Lower lobe of right lung (tissue), 2 donors: ENCODE measurements at regions not wholly inside any gene's neighbourhood (a gene's known extent, or its start where the extent isn't known, plus 50 kb on each side); places are given as distances from the start of the nearest gene placed in this dataset.
"Not testable (repeated sequence)": the region's sequence is repeated elsewhere in the genome, so short reads cannot be mapped to it uniquely, and the experiment has no call there.

Source experiments
- ATAC-seq, 2 donors: fragments of 200-7000 bp; cut with Tn5 transposase; one replicate each; pipeline ENCODE4 v1.9.1; 2020 to 2022; ENCODE audit warnings: mild to moderate bottlenecking in 2 of 2, moderate library complexity in 2 of 2
- DNase-seq: peaks from one replicate; pipeline ENCODE4 v3.0.0-alpha.2; 2020
- H3K27ac ChIP-seq: fragments of 200-600 bp; one replicate; pipeline ENCODE4 v1.8.0; 2022
- H3K27me3 ChIP-seq: fragments of 200-600 bp; one replicate; pipeline ENCODE4 v1.8.0; 2022; ENCODE audit warnings: low read depth
- H3K36me3 ChIP-seq: fragments of 200-600 bp; one replicate; pipeline ENCODE4 v1.8.0; 2022; ENCODE audit warnings: mild to moderate bottlenecking
- H3K4me1 ChIP-seq: fragments of 200-600 bp; one replicate; pipeline ENCODE4 v1.8.0; 2022
- H3K4me3 ChIP-seq: fragments of 200-600 bp; one replicate; pipeline ENCODE4 v1.8.0; 2022; ENCODE audit warnings: mild to moderate bottlenecking
- H3K9me3 ChIP-seq: fragments of 200-600 bp; one replicate; pipeline ENCODE4 v1.8.0; 2022
- intact Hi-C: fragments of 100-400 bp; cut with DNase I; formaldehyde crosslinking; loops from one replicate; pipeline ENCODE4 v1.11.0; 2022
- TF ChIP-seq, protein P1 (sequence below): fragments of 200-600 bp; IDR thresholded peaks from one replicate; pipeline ENCODE4 v1.8.0; 2022; ENCODE audit warnings: antibody characterized with exemption, mild to moderate bottlenecking
- donor health status: DM: no; HTN: yes; CAD: no; lungs with severe emphysema.

GRCh38 chr5:68115584-68115983 lies 100.0 kb upstream of the PIK3R1 start:
- TF ChIP-seq, protein P1, sequence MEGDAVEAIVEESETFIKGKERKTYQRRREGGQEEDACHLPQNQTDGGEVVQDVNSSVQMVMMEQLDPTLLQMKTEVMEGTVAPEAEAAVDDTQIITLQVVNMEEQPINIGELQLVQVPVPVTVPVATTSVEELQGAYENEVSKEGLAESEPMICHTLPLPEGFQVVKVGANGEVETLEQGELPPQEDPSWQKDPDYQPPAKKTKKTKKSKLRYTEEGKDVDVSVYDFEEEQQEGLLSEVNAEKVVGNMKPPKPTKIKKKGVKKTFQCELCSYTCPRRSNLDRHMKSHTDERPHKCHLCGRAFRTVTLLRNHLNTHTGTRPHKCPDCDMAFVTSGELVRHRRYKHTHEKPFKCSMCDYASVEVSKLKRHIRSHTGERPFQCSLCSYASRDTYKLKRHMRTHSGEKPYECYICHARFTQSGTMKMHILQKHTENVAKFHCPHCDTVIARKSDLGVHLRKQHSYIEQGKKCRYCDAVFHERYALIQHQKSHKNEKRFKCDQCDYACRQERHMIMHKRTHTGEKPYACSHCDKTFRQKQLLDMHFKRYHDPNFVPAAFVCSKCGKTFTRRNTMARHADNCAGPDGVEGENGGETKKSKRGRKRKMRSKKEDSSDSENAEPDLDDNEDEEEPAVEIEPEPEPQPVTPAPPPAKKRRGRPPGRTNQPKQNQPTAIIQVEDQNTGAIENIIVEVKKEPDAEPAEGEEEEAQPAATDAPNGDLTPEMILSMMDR, result no peak
- no peak overlapping the region for H3K4me3 ChIP-seq
- H3K27me3 ChIP-seq, result no peaks in the 10 kb centered on the region
- H3K9me3 ChIP-seq, result no peaks in the 10 kb centered on the region
- no peaks in the 10 kb centered on the region for H3K4me1 ChIP-seq
- no peak for ATAC-seq
- intact Hi-C loops, result no loop called here
- no peak overlapping the region for H3K27ac ChIP-seq
- DNase-seq, result no peak
- no peaks in the 10 kb centered on the region for H3K36me3 ChIP-seq

DNA sequence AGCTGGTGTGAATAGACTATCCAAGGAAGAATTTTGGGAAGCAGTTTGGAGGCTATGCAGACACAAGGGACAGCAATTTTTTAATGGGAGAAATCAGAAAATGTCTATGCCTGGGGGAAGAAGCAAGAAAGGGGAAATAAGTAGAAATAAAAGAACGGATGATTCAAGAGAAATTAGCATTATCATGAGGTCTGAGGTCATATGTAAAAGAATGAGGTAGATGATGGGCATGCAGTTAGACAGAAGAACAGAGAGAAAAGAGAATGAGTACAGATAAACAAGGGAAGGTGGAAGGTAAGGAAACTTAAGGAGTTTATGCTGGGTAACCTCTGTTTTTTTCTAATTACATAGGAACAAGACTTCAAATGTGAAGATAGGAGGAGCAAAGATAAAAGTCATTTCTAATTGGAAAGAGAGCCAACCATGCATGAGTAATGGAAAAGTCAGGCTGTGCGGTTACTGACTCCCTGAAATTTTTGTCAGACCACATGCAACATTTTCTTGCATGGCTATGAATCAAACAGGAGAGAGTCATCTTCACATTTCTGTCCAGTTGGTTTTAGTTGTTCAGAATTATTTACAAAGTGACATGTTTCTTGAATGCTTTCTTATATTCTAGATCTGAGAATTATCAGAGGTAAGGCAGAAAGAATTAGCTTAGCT lies 101.0 kb upstream of the PIK3R1 start:
- no peak for DNase-seq
- H3K9me3 ChIP-seq, result no peaks in the 10 kb centered on the region
- intact Hi-C loops, result no loop called here
- no peak for ATAC-seq
- TF ChIP-seq, protein P1, result no peak
- H3K27ac ChIP-seq, result no peak overlapping the region
- no peaks in the 10 kb centered on the region for H3K27me3 ChIP-seq
- no peaks in the 10 kb centered on the region for H3K4me1 ChIP-seq
- H3K4me3 ChIP-seq, result no peak overlapping the region
- no peaks in the 10 kb centered on the region for H3K36me3 ChIP-seq

DNA sequence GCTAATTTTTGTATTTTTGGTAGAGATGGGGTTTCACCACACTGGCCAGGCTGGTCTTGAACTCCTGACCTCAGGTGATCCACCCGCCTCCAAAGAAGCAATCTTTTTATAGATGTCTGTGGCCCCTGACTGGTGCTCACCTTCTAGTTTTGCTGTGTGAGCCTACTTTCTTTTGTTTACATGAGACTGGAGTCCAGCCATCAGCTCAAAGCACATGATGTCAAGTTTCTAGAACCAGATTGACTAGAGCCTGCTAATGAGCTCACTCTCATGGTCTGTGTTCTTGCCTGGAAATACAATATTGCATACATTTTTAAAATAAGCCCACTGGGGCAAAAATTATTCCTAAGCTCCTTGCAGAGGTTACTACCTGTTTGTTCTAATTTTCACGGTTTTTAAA lies 102.9 kb upstream of the PIK3R1 start:
- Histone ChIP-seq H3K27me3 (no peaks in the 10 kb centered on the region), H3K9me3 (no peaks in the 10 kb centered on the region), H3K4me3 (no peak overlapping the region), H3K27ac (no peak overlapping the region), H3K36me3 (no peaks in the 10 kb centered on the region), H3K4me1 (no peaks in the 10 kb centered on the region)
- TF ChIP-seq, protein P1, result no peak
- no peak for ATAC-seq
- no peak for DNase-seq
- intact Hi-C loops, result no loop called here

GRCh38 chr5:68110894-68111293 lies 104.7 kb upstream of the PIK3R1 start:
- H3K4me3 ChIP-seq, result no peak overlapping the region
- DNase-seq (no peak), ATAC-seq (no peak)
- no peak overlapping the region for H3K27ac ChIP-seq
- H3K9me3 ChIP-seq, result no peaks in the 10 kb centered on the region
- intact Hi-C loops, result no loop called here
- H3K36me3 ChIP-seq, result no peaks in the 10 kb centered on the region
- no peaks in the 10 kb centered on the region for H3K27me3 ChIP-seq
- no peaks in the 10 kb centered on the region for H3K4me1 ChIP-seq
- TF ChIP-seq, protein P1, result no peak

GRCh38 chr5:68110264-68110663 lies 105.3 kb upstream of the PIK3R1 start:
- ATAC-seq (no peak), DNase-seq (no peak)
- TF ChIP-seq, protein P1, result no peak
- Histone ChIP-seq H3K27me3 (no peaks in the 10 kb centered on the region), H3K27ac (no peak overlapping the region), H3K9me3 (no peaks in the 10 kb centered on the region), H3K36me3 (no peaks in the 10 kb centered on the region), H3K4me1 (no peaks in the 10 kb centered on the region), H3K4me3 (no peak overlapping the region)
- intact Hi-C loops, result no loop called here

- intact Hi-C loops, H3K36me3 ChIP-seq: not testable (repeated sequence)
These were observed 111.3 kb upstream of the PIK3R1 start for GRCh38 chr5:68104217-68104616.

DNA sequence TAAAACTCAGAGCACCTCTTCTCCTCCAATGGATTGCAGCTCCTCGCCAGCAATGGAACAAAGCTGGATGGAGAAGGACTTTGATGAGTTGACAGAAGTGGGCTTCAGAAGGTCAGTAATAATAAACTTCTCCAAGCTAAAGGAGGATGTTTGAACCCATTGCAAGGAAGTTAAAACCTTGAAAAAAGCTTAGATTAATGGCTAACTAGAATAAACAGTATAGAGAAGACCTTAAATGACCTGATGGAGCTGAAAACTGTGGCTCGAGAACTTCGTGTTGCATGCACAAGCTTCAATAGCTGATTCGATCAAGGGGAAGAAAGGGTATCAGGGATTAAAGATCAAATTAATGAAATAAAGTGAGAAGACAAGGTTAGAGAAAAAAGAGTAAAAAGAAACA lies 112.3 kb upstream of the PIK3R1 start:
- H3K27ac ChIP-seq, H3K27me3 ChIP-seq, H3K4me3 ChIP-seq, H3K4me1 ChIP-seq, ATAC-seq, DNase-seq, H3K9me3 ChIP-seq, intact Hi-C loops, H3K36me3 ChIP-seq: not testable (repeated sequence)

More at GRCh38 chr5:68104217-68104616, 111.3 kb upstream of the PIK3R1 start:
- not testable (repeated sequence) for H3K9me3 ChIP-seq, H3K4me1 ChIP-seq, H3K27ac ChIP-seq, DNase-seq, H3K27me3 ChIP-seq, H3K4me3 ChIP-seq, ATAC-seq
